A549 (cell line): ENCODE measurements at regions not wholly inside any gene's neighbourhood (a gene's known extent, or its start where the extent isn't known, plus 50 kb on each side); places are given as distances from the start of the nearest gene placed in this dataset.
"Not testable (repeated sequence)": the region's sequence is repeated elsewhere in the genome, so short reads cannot be mapped to it uniquely, and the experiment has no call there.

ENCODE experiments used
- ATAC-seq, 2 experiments: fragments of 200-7000 bp in 1 of 2; fragments of >200 bp in 1 of 2; cut with Nextera tagmentation in 1 of 2; cut with Tn5 transposase in 1 of 2; 3 replicates each; pipeline versions ENCODE4 v1.8.0 to v1.9.1; 2018 to 2020; ENCODE audit warnings: mild to moderate bottlenecking in 1 of 2, moderate library complexity in 1 of 2
- CTCF ChIA-PET: fragments of 300-600 bp; sonication (Branson Sonifier 250); formaldehyde crosslinking; extraction: SDS; loops from one replicate; lab custom pipeline; 2021; ENCODE audit warnings: antibody characterized with exemption, inconsistent platforms; lab: Yijun Ruan, JAX
- POLR2A ChIA-PET: fragments of 350-600 bp; formaldehyde crosslinking; extraction: SDS; loops from one replicate; lab custom pipeline; 2021; ENCODE audit warnings: antibody characterized with exemption, inconsistent platforms; lab: Yijun Ruan, JAX
- DNase-seq, 2 experiments: peaks; one replicate each; pipeline versions ENCODE4 v3.0.0 to v3.0.0-alpha.2; 2011 to 2016; ENCODE audit warnings: low read depth in 1 of 2, low spot score in 1 of 2
- FAIRE-seq: peaks from 2 replicates; lab custom pipeline; 2011; peaks lifted over from hg19 to GRCh38; lab: Jason Lieb, UNC
- H3K27ac ChIP-seq, 2 experiments: fragments of >200 bp; sonication (Bioruptor Twin); formaldehyde crosslinking; 3 replicates each; pipeline ENCODE4 v1.5.1; 2016 to 2017
- H3K4me1 ChIP-seq: fragments of >200 bp; sonication (Bioruptor Twin); formaldehyde crosslinking; 3 replicates; pipeline ENCODE4 v1.6.1; 2016
- H3K4me2 ChIP-seq: fragments of >200 bp; sonication (Bioruptor Twin); formaldehyde crosslinking; 3 replicates; pipeline ENCODE4 v1.6.1; 2016
- H3K4me3 ChIP-seq: fragments of >200 bp; sonication (Bioruptor Twin); formaldehyde crosslinking; 3 replicates; pipeline ENCODE4 v1.5.1; 2016
- H3K9me3 ChIP-seq: fragments of >200 bp; sonication (Bioruptor Twin); formaldehyde crosslinking; 3 replicates; pipeline ENCODE4 v1.6.1; 2016
- BHLHE40 ChIP-seq: IDR thresholded peaks from 2 replicates; pipeline ENCODE4 v1.6.1; 2012; ENCODE audit warnings: low read depth, low read length, inconsistent platforms
- CBX2 ChIP-seq: fragments of 200-600 bp; sonication (generic); IDR thresholded peaks from 2 replicates; pipeline ENCODE4 v1.6.1; 2016; ENCODE audit warnings: low read depth, mild to moderate bottlenecking, borderline replicate concordance
- CEBPB ChIP-seq, 2 experiments: fragments of >200 bp in 1 of 2; sonication (Bioruptor Twin) in 1 of 2; formaldehyde crosslinking in 1 of 2; IDR thresholded peaks; 2 replicates each; pipeline ENCODE4 v1.6.1; 2012 to 2016
- CHD2 ChIP-seq: fragments of 150-350 bp; IDR thresholded peaks from 2 replicates; pipeline ENCODE4 v1.6.1; 2014; ENCODE audit warnings: low read length; ENCODE audit not compliant: partially characterized antibody
- E2F6 ChIP-seq: IDR thresholded peaks from 2 replicates; pipeline ENCODE4 v1.6.1; 2012; ENCODE audit warnings: low read depth, borderline replicate concordance
- EHMT2 ChIP-seq: fragments of 200-600 bp; sonication (generic); IDR thresholded peaks from 2 replicates; pipeline ENCODE4 v1.6.1; 2016; ENCODE audit warnings: antibody characterized with exemption, low read depth, mild to moderate bottlenecking, moderate library complexity
- EP300 ChIP-seq, 2 experiments: fragments of >200 bp; sonication (Bioruptor Twin); formaldehyde crosslinking; IDR thresholded peaks; 2 replicates in 1 of 2; 3 replicates in 1 of 2; pipeline ENCODE4 v1.6.1; 2016 to 2017
- FOSB ChIP-seq: fragments of 250-450 bp; sonication (Bioruptor Pico); IDR thresholded peaks from 2 replicates; pipeline ENCODE4 v1.5.0; 2020; ENCODE audit warnings: mild to moderate bottlenecking, moderate library complexity
- FOSL2 ChIP-seq, 2 experiments: fragments of 450-650 bp in 1 of 2; fragments of >200 bp in 1 of 2; sonication (Bioruptor Twin) in 1 of 2; formaldehyde crosslinking; IDR thresholded peaks; 2 replicates each; pipeline versions ENCODE4 v1.5.0 to v1.6.1; 2016 to 2020; ENCODE audit warnings: mild to moderate bottlenecking in 1 of 2, moderate library complexity in 1 of 2
- HES2 ChIP-seq: fragments of >200 bp; sonication (Bioruptor Twin); formaldehyde crosslinking; IDR thresholded peaks from 2 replicates; pipeline ENCODE4 v1.6.1; 2016
- HOXA7 ChIP-seq: fragments of 250-450 bp; sonication (Bioruptor Pico); IDR thresholded peaks from 2 replicates; pipeline ENCODE4 v1.5.0; 2020; ENCODE audit warnings: mild to moderate bottlenecking, moderate library complexity
- JUN ChIP-seq, 2 experiments: fragments of >200 bp; sonication (Bioruptor Twin); formaldehyde crosslinking; IDR thresholded peaks; 2 replicates in 1 of 2; 3 replicates in 1 of 2; pipeline ENCODE4 v1.6.1; 2016 to 2017
- JUNB ChIP-seq: fragments of >200 bp; sonication (Bioruptor Twin); formaldehyde crosslinking; IDR thresholded peaks from 2 replicates; pipeline ENCODE4 v1.6.1; 2016
- KDM1A ChIP-seq: fragments of 200-600 bp; sonication (generic); IDR thresholded peaks from 2 replicates; pipeline ENCODE4 v1.6.1; 2016; ENCODE audit warnings: low read depth, mild to moderate bottlenecking
- KDM5A ChIP-seq: fragments of 200-600 bp; sonication (generic); IDR thresholded peaks from 2 replicates; pipeline ENCODE4 v1.6.1; 2016; ENCODE audit warnings: antibody characterized with exemption, mild to moderate bottlenecking
- MYC ChIP-seq: IDR thresholded peaks from 2 replicates; pipeline ENCODE4 v1.6.1; 2012; ENCODE audit warnings: mild to moderate bottlenecking, inconsistent platforms, low read length, improper control_type of control experiment, borderline replicate concordance
- PBX3 ChIP-seq: IDR thresholded peaks from 2 replicates; pipeline ENCODE4 v1.6.1; 2012
- POLR2AphosphoS2 ChIP-seq: conservative IDR thresholded peaks from 2 replicates; pipeline ENCODE4 v1.6.1; 2012; ENCODE audit warnings: low read length, improper control_type of control experiment, inconsistent platforms
- RFX5 ChIP-seq: fragments of 450-650 bp; IDR thresholded peaks from 2 replicates; pipeline ENCODE4 v1.7.1; 2014; ENCODE audit warnings: antibody characterized with exemption, mild to moderate bottlenecking, moderate library complexity
- RNF2 ChIP-seq: fragments of 200-600 bp; sonication (generic); IDR thresholded peaks from 2 replicates; pipeline ENCODE4 v1.6.1; 2016; ENCODE audit warnings: low read depth, mild to moderate bottlenecking, antibody characterized with exemption, moderate library complexity, borderline replicate concordance
- TFCP2L1 ChIP-seq: fragments of 250-450 bp; sonication (Bioruptor Pico); IDR thresholded peaks from 2 replicates; pipeline ENCODE4 v1.5.0; 2021; ENCODE audit warnings: mild to moderate bottlenecking
- TP53 ChIP-seq: fragments of 250-450 bp; sonication (Bioruptor Pico); IDR thresholded peaks from 2 replicates; pipeline ENCODE4 v1.5.0; 2021; ENCODE audit warnings: mild to moderate bottlenecking, moderate library complexity
- USF2 ChIP-seq: fragments of 450-650 bp; IDR thresholded peaks from 2 replicates; pipeline ENCODE4 v1.6.1; 2014; ENCODE audit warnings: antibody characterized with exemption
- ZSCAN20 ChIP-seq: fragments of 250-450 bp; sonication (Bioruptor Pico); IDR thresholded peaks from 2 replicates; pipeline ENCODE4 v1.8.0; 2022; ENCODE audit warnings: mild to moderate bottlenecking, moderate library complexity
- WGBS: methylation state at CpG from one replicate; pipeline ENCODE4 v1.1.6; 2017; ENCODE audit errors: missing lambda C conversion rate; 5-methylcytosine and 5-hydroxymethylcytosine counted together

GRCh38 chr2:239549711-239550255 is 149.0 kb upstream of the HDAC4 start:
- no peak for FAIRE-seq
- CTCF ChIA-PET = interaction anchor here (1.0 kb wide), 1 partner anchor 210 kb away, joined by 3 read pairs; no protein-coding TSS in a partner anchor
- no peak overlapping the region for H3K4me3 ChIP-seq
- TF ChIP-seq HES2 = no peak
- no peak for TF ChIP-seq BHLHE40
- no peak for TF ChIP-seq FOSB (CRISPR knock-in tag)
- TF ChIP-seq E2F6 = no peak
- TF ChIP-seq USF2 = no peak
- TF ChIP-seq KDM5A = no peak
- TF ChIP-seq TP53 (CRISPR knock-in tag) = no peak
- no peak for TF ChIP-seq FOSL2 (IDR thresholded peaks at IDR 0.05)
- no peak for TF ChIP-seq FOSL2 (CRISPR knock-in tag; IDR thresholded peaks at IDR 0.05)
- no peak for TF ChIP-seq EHMT2
- TF ChIP-seq KDM1A = no peak
- no peak for TF ChIP-seq CHD2
- no peak for TF ChIP-seq JUNB
- TF ChIP-seq, all 56 proteins: peak for 0
- ATAC-seq (no peak), DNase-seq (no peak)
- POLR2A ChIA-PET = no interaction called here
- Histone ChIP-seq H3K27ac (no peak overlapping the region), H3K4me2 (no peak overlapping the region), H3K9me3 (no peaks in the 10 kb centered on the region), H3K4me1 (no peaks in the 10 kb centered on the region)
- WGBS = 41% methylated on average over 10 of the region's 10 CpGs

- TF ChIP-seq FOSB (CRISPR knock-in tag) (no peak), RNF2 (no peak)
- no peaks in the 10 kb centered on the region for H3K4me1 ChIP-seq
- H3K4me3 ChIP-seq = no peak overlapping the region
- CTCF ChIA-PET = interaction anchor here (1.0 kb wide), 1 partner anchor 209 kb away, joined by 3 read pairs; no protein-coding TSS in a partner anchor
- no peak overlapping the region for H3K4me2 ChIP-seq
- POLR2A ChIA-PET = no interaction called here
- 46% methylated on average over 16 of the region's 16 CpGs for WGBS
- no peak for FAIRE-seq
- no peak; a peak in 1 of 6 replicates for ATAC-seq
- H3K9me3 ChIP-seq = no peaks in the 10 kb centered on the region
- no peak for DNase-seq
- H3K27ac ChIP-seq = no peak overlapping the region
Measured at GRCh38 chr2:239548965-239549595, 148.3 kb upstream of the HDAC4 start.

GRCh38 chr2:239548451-239548871 is 147.6 kb upstream of the HDAC4 start:
- Histone ChIP-seq H3K4me1 (no peaks in the 10 kb centered on the region), H3K4me2 (no peak overlapping the region), H3K27ac (no peak overlapping the region), H3K9me3 (no peaks in the 10 kb centered on the region), H3K4me3 (no peak overlapping the region)
- ChIA-PET CTCF (no interaction called here), POLR2A (no interaction called here)
- TF ChIP-seq BHLHE40 (no peak), JUN (IDR thresholded peaks at IDR 0.05) (no peak), MYC (no peak), HOXA7 (no peak), EP300 (IDR thresholded peaks at IDR 0.05) (no peak), PBX3 (no peak), CEBPB (IDR thresholded peaks at IDR 0.05) (no peak), RFX5 (no peak), POLR2AphosphoS2 (no peak), ZSCAN20 (CRISPR knock-in tag) (no peak), TFCP2L1 (CRISPR knock-in tag) (no peak), CBX2 (no peak)
- ATAC-seq (no peak), DNase-seq (no peak), FAIRE-seq (no peak)
- WGBS = 44% methylated on average over 12 of the region's 12 CpGs

GRCh38 chr2:239547140-239547539 is 146.3 kb upstream of the HDAC4 start:
- CTCF ChIA-PET, ATAC-seq, H3K9me3 ChIP-seq, DNase-seq, H3K27ac ChIP-seq, POLR2A ChIA-PET, H3K4me1 ChIP-seq, H3K4me2 ChIP-seq, H3K4me3 ChIP-seq, FAIRE-seq: not testable (repeated sequence)
- WGBS = 36% methylated on average over 3 of the region's 3 CpGs
